ENCODE measurements at regions not wholly inside any gene's neighbourhood (a gene's known extent, or its start where the extent isn't known, plus 50 kb on each side); places are given as distances from the start of the nearest gene placed in this dataset.
A peak's percentile ranks its signal among the peaks of the same experiment; 100 is the strongest.

DNA sequence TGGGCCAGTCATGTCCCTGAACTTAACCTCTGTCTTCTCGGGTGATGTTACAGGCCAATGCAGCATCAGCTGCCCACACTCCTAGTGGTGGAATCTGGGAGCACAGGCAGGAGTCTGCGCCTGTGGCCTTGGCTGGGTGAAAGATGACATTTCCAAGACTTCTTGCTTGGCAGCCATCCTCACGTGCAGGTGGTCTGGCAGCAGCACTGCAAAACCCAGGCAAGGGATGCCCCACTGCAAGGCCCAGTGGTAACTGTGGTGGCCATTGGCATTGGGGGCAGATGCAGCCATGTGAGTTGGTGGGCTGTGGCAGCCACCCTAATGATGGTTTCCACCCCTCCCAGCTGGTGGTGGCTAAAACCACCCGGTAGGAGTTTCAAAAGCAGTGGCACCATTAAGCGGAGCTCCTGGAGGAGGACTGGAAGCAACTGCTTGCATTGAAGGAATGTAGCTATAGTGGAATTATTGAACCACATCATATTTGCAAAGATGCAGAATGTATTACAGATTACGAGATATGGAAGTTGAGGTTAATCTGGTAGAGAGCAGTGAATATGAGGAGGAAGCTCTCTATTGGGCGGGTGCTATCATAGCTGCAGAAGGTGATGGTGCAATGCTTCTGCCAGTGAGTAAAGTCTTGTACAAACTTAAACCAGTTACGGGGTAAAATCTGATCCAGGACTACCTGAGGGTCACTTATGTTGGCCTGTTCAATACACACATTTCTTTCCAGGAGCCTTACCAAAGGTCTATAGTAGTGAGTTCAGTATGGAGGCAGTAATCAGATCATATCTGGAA is 120.7 kb upstream of the TOP3B start:
- peak; percentile 70 for FAIRE-seq
- WGBS, 2 experiments (ENCODE audit: extremely low coverage in 1 of 2, insufficient coverage in 1 of 2, insufficient read length in 1 of 2, insufficient replicate concordance in 2 of 2, low coverage in 1 of 2, low lambda C conversion rate in 2 of 2, missing lambda C conversion rate in 1 of 2), result 71% methylated on average over 8 of the region's 8 CpGs; no CpG with 5 or more reads in 1 of the 2 experiments
- no peak overlapping the region for H3K23ac ChIP-seq (ENCODE audit: insufficient read length)

More for the DNA sequence above, 120.7 kb upstream of the TOP3B start:
- Histone ChIP-seq H2BK120ac (replicated peaks; ENCODE audit: low read depth, low read length) (no peak overlapping the region), H3K23me2 (ENCODE audit: low read depth, low read length) (no peaks in the 10 kb centered on the region), H3K56ac (replicated peaks; ENCODE audit: insufficient read length, low read depth, low read length) (no peak overlapping the region), H3K18ac (ENCODE audit: extremely low read depth, low read length) (no peak overlapping the region), H3K27ac (ENCODE audit: low read depth, low read length) (no peak overlapping the region), H4K91ac (replicated peaks; ENCODE audit: insufficient read length, low read length) (no peak overlapping the region), H4K5ac (ENCODE audit: insufficient read length, low read depth, low read length) (no peak overlapping the region), H4K8ac (ENCODE audit: extremely low read depth, insufficient read depth, low read length) (no peak overlapping the region), H3K79me1 (ENCODE audit: low read depth, low read length) (no peaks in the 10 kb centered on the region), H3K4me1 (replicated peaks in 1 of 4; ENCODE audit: control insufficient read depth in 3 of 4, insufficient read depth in 4 of 4, low read length in 3 of 4) (peaks cover 0 to 2% (median 0%) of the 10 kb centered on the region in 4 experiments; a peak in 3 of 7 replicates), H2BK5ac (ENCODE audit: low read depth, low read length) (no peak overlapping the region), H3K9ac (replicated peaks in 1 of 4; ENCODE audit: extremely low read depth in 1 of 4, low read depth in 3 of 4, low read length in 3 of 4) (no peak overlapping the region), H4K20me1 (replicated peaks in 1 of 2; ENCODE audit: control insufficient read depth in 1 of 2, insufficient read depth in 2 of 2, low read length in 2 of 2) (peaks cover 2% of the 10 kb centered on the region in 2 experiments), H3K4me3 (ENCODE audit: extremely low read depth in 1 of 4, insufficient read depth in 2 of 4, low read depth in 3 of 4, low read length in 4 of 4) (no peak overlapping the region), H3K4me2 (ENCODE audit: insufficient read depth in 1 of 2, low read depth in 2 of 2, low read length in 2 of 2) (no peak overlapping the region), H3K9me3 (ENCODE audit: insufficient read depth in 2 of 2, low read depth in 1 of 2, low read length in 1 of 2) (no peaks in the 10 kb centered on the region), H2BK12ac (ENCODE audit: low read depth, low read length) (no peak overlapping the region), H3K79me2 (ENCODE audit: control insufficient read depth in 1 of 2, insufficient read depth in 2 of 2, low read length in 2 of 2) (no peaks in the 10 kb centered on the region), H2AK5ac (ENCODE audit: low read depth, low read length) (no peak overlapping the region), H2BK20ac (ENCODE audit: low read length) (no peak overlapping the region), H3K14ac (ENCODE audit: insufficient read length) (no peak overlapping the region), H2BK15ac (ENCODE audit: low read length) (no peak overlapping the region), H3K36me3 (ENCODE audit: control insufficient read depth in 2 of 4, insufficient read depth in 4 of 4, low read length in 3 of 4) (no peaks in the 10 kb centered on the region), H3K4ac (replicated peaks; ENCODE audit: insufficient read length, low read depth, low read length) (no peak overlapping the region), H3K27me3 (replicated peaks in 1 of 4; ENCODE audit: control insufficient read depth in 3 of 4, extremely low read depth in 1 of 4, insufficient read depth in 3 of 4, low read length in 3 of 4) (peaks cover 54 to 84% (median 75%) of the 10 kb centered on the region in 4 experiments), H2AFZ (ENCODE audit: low read length) (no peak overlapping the region)
- TF ChIP-seq, protein P1, sequence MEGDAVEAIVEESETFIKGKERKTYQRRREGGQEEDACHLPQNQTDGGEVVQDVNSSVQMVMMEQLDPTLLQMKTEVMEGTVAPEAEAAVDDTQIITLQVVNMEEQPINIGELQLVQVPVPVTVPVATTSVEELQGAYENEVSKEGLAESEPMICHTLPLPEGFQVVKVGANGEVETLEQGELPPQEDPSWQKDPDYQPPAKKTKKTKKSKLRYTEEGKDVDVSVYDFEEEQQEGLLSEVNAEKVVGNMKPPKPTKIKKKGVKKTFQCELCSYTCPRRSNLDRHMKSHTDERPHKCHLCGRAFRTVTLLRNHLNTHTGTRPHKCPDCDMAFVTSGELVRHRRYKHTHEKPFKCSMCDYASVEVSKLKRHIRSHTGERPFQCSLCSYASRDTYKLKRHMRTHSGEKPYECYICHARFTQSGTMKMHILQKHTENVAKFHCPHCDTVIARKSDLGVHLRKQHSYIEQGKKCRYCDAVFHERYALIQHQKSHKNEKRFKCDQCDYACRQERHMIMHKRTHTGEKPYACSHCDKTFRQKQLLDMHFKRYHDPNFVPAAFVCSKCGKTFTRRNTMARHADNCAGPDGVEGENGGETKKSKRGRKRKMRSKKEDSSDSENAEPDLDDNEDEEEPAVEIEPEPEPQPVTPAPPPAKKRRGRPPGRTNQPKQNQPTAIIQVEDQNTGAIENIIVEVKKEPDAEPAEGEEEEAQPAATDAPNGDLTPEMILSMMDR (IDR thresholded peaks at IDR 0.05; ENCODE audit: control extremely low read depth in 1 of 3, insufficient read depth in 1 of 3, low read depth in 1 of 3, low read length in 3 of 3), result peak; percentile 65 to 88 (median 85)
- TF ChIP-seq RAD21 (IDR thresholded peaks at IDR 0.05 in 1 of 2, conservative IDR thresholded peaks at IDR 0.05 in 1 of 2; ENCODE audit: low read depth in 2 of 2, low read length in 2 of 2), result peak; percentile 31 to 39; a peak in 3 of 4 replicates
- no peak for TF ChIP-seq ASH2L (IDR thresholded peaks at IDR 0.05; ENCODE audit: low read length)
- TF ChIP-seq TAF1 (IDR thresholded peaks at IDR 0.05; ENCODE audit: low read depth, low read length), result no peak
- TF ChIP-seq, protein P2, sequence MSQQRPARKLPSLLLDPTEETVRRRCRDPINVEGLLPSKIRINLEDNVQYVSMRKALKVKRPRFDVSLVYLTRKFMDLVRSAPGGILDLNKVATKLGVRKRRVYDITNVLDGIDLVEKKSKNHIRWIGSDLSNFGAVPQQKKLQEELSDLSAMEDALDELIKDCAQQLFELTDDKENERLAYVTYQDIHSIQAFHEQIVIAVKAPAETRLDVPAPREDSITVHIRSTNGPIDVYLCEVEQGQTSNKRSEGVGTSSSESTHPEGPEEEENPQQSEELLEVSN (IDR thresholded peaks at IDR 0.05), result no peak
- TF ChIP-seq SUZ12 (IDR thresholded peaks at IDR 0.05; ENCODE audit: low read length), result peak; percentile 23; the same call in 1 of the 2 replicates
- POLR2A ChIA-PET (ENCODE audit: partially characterized antibody), result no interaction called here
- DNase-seq (ENCODE audit: low read depth in 1 of 2, low spot score in 2 of 2), result peak in 1 of 2 experiments; percentile 78
- CTCF ChIA-PET (ENCODE audit: partially characterized antibody), result interaction anchor here (0.7 to 1.5 kb wide), 19 partner anchors 9 to 108 kb away, joined by 3 to 6 read pairs (median 3); no protein-coding TSS in a partner anchor
